MM.1S (cell line): ENCODE measurements at regions not wholly inside any gene's neighbourhood (a gene's known extent, or its start where the extent isn't known, plus 50 kb on each side); places are given as distances from the start of the nearest gene placed in this dataset.
"Not testable (repeated sequence)": the region's sequence is repeated elsewhere in the genome, so short reads cannot be mapped to it uniquely, and the experiment has no call there.

Source experiments
- EZH2 ChIP-seq: fragments of 300-600 bp; sonication (generic); optimal IDR thresholded peaks from 2 replicates; pipeline ENCODE3; 2017; ENCODE audit warnings: low read depth, mild to moderate bottlenecking, antibody characterized with exemption, low read length, mixed read lengths
- TF ChIP-seq, protein P1 (sequence below): fragments of 300-600 bp; sonication (generic); IDR thresholded peaks from 2 replicates; pipeline ENCODE4 v1.5.1; 2016; ENCODE audit warnings: antibody characterized with exemption, low read length, mixed read lengths

DNA sequence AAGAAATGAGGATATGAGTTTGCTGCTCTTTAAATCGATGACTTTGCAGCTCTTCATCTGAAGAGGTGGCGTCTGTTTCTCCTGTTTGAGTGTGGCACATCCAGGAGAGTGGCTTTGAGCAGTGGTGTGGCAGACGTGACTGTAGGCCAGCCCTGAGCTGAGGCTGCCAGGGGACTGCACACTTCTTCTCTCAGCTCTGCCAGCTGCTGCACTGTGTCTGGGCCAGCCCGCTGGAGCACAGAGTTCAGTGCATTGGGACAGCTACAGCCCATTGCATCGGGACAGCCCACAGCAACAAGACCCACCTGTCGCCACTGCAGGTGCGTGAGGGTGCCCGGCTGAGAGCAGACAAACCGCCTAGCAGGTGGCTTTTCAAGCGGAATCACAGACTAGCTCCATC lies 3995.2 kb upstream of the TPTE start:
- TF ChIP-seq, protein P1, sequence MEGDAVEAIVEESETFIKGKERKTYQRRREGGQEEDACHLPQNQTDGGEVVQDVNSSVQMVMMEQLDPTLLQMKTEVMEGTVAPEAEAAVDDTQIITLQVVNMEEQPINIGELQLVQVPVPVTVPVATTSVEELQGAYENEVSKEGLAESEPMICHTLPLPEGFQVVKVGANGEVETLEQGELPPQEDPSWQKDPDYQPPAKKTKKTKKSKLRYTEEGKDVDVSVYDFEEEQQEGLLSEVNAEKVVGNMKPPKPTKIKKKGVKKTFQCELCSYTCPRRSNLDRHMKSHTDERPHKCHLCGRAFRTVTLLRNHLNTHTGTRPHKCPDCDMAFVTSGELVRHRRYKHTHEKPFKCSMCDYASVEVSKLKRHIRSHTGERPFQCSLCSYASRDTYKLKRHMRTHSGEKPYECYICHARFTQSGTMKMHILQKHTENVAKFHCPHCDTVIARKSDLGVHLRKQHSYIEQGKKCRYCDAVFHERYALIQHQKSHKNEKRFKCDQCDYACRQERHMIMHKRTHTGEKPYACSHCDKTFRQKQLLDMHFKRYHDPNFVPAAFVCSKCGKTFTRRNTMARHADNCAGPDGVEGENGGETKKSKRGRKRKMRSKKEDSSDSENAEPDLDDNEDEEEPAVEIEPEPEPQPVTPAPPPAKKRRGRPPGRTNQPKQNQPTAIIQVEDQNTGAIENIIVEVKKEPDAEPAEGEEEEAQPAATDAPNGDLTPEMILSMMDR, result not testable (repeated sequence)
- not testable (repeated sequence) for TF ChIP-seq EZH2
